ENCODE measurements at regions not wholly inside any gene's neighbourhood (a gene's known extent, or its start where the extent isn't known, plus 50 kb on each side); places are given as distances from the start of the nearest gene placed in this dataset.

DNA sequence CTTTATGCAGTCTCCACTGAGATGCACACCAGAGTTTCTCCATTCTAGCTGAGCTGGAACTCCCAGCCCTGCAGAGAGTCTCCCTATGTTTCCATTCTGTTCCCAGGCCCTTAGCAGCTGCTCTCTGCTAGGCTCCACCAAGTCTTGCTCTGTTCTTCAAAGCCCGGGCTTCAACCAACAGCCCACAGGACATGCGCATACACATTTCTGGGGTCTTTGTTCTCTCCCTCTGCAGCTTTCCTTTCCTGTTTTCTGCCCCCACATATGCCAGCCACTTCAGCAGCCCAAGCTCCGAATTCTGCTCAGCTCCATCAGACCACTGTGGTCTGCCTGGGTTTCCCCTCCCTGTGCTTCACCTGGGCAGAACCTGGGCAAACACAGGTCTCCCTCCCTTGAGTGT lies 205.9 kb downstream of the CBLN1 start:
- no peak for DNase-seq

DNA sequence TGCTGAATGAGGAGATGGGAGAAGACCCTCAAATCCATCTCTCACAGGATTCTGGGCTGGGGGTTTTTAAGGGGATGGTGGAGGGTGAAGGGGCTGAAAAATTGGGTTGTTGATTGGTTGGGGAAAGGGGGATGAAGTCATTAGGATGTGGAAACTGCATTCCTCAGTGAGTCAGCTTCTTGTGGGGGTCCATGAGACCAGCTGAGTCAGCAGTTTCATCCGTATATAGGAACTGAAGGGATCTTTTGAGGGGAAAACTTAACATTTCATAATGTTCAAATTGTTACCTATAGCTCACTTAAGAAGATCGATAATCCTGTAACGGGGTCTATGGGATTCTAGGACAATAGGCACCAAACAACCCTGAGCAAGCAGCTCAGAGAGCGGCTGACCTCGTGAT lies 213.4 kb downstream of the CBLN1 start:
- no peak for DNase-seq

- no peak for DNase-seq
These were observed 213.9 kb downstream of the CBLN1 start for GRCh38 chr16:49067776-49068175.

DNA sequence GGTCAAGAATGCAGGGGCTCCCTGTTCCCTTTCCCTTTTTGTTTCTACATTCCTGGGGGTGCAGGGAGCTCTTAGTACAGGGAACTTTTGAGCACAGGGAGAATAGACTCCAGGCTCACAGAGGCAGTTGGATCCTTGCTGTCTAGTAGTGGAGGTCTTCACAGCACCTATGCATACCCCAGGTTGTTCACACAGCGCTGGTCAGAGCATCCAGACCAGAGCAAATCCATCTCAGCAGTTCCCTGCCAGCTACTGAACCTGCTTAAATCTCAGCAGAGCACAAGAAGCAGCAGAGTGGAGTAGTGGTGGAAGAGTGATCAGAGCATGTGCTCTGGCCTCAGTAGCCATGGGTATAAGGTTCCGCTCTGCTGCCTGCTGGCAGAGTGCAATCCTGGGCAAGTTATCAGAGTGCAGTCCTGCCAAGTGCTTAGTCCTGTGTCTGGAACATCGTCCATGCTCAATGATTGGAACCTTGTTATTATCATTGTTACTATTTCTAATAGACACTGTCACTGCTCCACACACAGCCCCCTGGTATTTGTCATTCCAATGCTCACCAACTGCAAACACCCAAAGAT lies 220.4 kb downstream of the CBLN1 start:
- no peak for DNase-seq

DNA sequence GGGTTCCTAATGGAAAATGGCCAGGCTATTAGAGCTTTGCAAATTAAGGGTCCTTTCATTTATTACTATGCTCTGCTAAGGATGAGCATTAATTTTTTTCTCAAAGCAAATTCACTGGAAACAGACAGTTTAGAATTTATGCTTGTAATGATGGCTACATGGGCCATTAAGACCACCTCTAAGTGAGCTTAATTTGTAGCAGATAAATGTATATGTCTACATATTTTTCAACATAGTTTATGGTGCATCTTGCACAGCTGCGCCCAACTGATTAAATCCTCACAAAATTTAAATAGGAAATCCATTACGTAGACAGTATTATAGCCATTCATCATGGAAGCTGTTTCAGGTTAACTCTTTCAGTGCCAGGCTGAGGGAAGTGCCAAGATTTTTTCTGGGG lies 220.9 kb downstream of the CBLN1 start:
- DNase-seq: peak; percentile 2

- DNase-seq: peak; percentile 24
These were observed 223.3 kb downstream of the CBLN1 start for GRCh38 chr16:49058382-49058781.

GRCh38 chr16:49057936-49058335 lies 223.7 kb downstream of the CBLN1 start:
- no peak for DNase-seq

DNA sequence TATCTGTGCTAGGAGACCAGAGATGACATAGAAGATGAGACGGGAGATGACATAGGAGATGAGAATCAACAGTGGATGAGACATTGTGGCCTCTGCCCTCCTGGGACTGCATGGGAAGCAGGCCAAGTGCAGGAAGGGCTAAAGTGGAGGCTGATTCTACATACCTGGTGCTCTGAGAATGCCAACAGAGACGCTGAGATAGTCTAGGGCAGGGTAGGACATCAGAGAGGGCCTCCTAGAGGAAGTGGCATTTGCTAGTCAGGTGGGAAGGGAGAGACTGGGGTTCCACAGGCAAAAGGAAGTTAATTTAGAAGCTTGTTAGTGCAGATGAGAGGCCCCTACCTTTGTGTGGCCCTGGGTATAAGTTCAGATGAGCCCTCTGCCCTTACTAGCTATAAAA lies 224.2 kb downstream of the CBLN1 start:
- DNase-seq: no peak

- no peak for DNase-seq
These were observed 225.1 kb downstream of the CBLN1 start for GRCh38 chr16:49056546-49056945.

GRCh38 chr16:49055824-49056545 lies 225.7 kb downstream of the CBLN1 start:
- DNase-seq: peak; percentile 66

GRCh38 chr16:49055291-49055690 lies 226.3 kb downstream of the CBLN1 start:
- no peak for DNase-seq

GRCh38 chr16:49054606-49055005 lies 227.0 kb downstream of the CBLN1 start:
- no peak for DNase-seq

GRCh38 chr16:49052846-49053245 lies 228.8 kb downstream of the CBLN1 start:
- DNase-seq: no peak

- no peak for DNase-seq
These were observed 230.1 kb downstream of the CBLN1 start for GRCh38 chr16:49051576-49051975.

DNA sequence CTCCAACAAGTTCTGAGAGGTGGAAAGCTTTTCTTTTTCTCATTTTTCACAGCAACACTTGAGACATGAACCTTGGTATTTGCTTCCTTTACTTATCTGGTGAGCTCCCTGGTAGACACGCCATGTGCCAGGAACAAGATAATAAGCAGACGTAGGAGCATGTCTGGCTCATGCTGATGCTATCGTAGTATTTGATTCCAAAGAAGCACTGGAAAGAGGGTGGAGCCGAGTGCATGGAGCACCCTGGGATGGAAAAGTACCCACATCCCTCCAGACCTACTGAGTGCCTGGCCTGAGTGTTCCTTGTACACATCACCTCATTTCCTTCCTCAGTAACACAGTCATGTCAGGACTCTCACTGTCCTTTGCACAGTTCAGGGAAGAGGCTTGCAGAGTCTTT lies 231.0 kb downstream of the CBLN1 start:
- DNase-seq: no peak

- DNase-seq: no peak
These were observed 232.0 kb downstream of the CBLN1 start for GRCh38 chr16:49049644-49050043.

DNA sequence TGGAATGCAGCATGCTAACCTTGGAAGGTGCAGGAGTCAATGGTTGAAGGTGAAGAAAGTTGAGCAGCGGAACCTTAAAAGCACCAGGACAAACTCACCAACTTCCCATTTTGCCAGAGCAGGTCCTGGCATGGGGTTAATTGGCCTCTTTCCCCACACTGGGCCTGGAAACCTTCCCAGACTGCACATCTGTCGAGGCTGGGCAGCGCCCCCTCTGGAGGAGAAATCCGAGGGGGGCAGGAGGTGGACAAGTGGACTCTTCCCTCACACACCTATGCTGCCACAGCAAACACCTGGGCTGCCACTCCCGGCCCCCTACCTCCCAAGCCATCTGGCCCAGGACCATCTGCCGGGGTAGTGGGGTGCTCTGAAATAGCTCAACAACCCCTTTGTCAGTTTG lies 232.4 kb downstream of the CBLN1 start:
- DNase-seq: no peak

DNA sequence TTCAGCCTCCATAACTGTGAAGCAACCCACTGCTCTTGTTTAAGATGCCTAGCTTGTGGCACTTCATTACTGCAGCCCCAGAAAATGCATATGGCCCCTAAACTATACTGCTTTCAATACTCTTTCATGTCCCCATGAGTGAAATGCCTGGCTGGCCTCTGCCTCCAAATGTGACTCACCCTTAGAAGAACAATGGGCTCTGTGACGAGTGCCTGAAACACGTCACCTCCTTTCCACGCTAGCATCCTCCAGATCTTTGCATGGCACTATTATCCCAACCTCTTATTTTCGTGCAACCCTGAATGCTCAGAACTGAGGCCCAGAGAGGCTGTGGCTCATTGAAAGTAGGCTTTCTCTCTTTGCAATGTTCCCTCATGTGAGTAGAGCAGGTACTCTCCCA lies 233.1 kb downstream of the CBLN1 start:
- DNase-seq: no peak

DNA sequence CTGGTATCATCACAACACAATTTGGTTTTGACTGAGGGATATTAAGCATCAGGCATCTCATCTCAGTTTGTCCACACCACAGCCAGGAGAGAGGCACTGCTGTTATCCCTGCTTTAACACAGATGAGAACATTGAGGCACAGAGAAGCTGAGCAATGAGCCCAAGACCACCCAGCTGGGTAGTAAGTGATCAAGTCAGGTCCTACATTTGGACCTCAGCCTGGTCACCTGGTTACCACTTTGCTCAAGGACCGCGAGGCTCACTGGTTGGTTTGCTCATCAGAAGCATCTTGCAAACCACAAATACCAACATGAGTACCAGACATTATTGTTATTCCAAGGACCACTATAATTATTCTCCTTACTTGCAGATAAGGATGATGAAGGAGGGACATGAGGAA lies 245.5 kb downstream of the CBLN1 start:
- DNase-seq: no peak

- DNase-seq: no peak
These were observed 254.2 kb downstream of the CBLN1 start for GRCh38 chr16:49027420-49027819.

DNA sequence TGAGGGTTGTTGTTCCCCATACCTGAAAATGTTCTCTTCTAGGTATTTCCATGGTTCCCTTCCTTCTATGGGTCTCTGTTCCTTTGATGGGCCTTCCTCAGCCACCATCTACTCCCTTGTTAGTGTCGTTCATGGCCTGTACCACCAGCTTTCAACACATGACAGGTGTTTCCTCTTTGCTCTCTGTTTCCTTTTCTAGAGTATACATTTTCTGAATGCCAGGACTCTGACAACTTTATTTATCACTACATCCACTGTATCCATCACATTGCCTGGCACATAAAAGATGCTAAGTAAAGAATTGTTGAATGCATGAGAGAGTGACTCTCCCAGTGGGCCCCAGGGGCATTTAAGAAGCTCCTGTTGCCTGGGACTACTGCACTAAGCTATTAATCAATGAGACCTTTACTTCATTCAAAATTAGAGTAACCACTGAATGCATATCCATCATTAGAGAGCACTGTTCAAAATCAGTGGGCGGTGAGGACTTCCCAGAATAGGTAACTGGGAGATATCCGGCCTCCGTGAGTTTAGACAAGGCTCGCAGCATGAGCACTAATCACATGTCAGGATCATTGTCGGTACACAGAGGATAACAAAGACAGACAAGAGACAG lies 255.0 kb downstream of the CBLN1 start:
- DNase-seq: no peak

DNA sequence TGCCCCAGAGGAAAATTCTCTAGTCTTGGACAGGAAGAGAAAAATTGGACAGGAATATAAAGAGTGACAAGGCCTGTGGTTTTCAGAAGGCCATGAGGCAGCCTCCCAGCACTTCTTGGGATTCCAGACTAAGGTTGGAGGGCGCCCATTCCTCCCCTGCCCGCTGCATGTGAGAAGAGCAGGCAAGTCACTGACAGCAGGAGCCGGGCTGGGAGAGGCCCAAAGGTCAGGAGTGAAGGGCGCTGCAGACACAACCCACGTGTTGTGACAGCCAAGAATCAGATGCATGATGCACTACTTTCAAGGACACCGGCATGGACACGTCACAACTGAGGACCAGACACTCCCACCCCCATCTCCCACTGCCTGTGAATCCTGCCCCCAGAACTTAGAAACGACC lies 256.7 kb downstream of the CBLN1 start:
- no peak for DNase-seq

DNA sequence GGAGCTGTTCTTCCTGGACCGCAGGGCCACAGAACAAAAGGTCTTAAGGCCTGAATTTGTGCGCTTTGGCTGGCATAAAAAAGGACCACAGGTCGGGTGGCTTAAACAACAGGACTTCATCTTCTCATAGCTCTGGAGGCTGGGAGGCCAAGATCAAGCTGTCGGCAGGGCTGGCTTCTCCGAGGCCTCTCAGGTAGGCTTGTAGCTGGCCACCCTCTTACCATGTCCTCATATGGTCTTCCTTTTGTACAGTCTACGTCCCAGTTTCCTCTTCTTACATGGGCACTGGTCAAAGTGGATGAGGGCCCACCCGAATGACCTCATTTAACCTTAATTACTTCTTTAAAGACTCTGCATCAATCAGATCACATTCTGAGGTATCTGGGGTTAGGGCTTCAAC lies 257.6 kb downstream of the CBLN1 start:
- no peak for DNase-seq

GRCh38 chr16:49023050-49023449 lies 258.6 kb downstream of the CBLN1 start:
- no peak for DNase-seq

Data from NCI-H1436 (cell line).